Small intestine (tissue), 7 donors: ENCODE measurements at regions not wholly inside any gene's neighbourhood (a gene's known extent, or its start where the extent isn't known, plus 50 kb on each side); places are given as distances from the start of the nearest gene placed in this dataset.

ENCODE experiments used
- DNase-seq, 2 donors: peaks; one replicate each; pipeline versions ENCODE4 v3.0.0 to v3.0.0-alpha.2; 2013
- FAIRE-seq: peaks from 2 replicates; lab custom pipeline; 2012; peaks lifted over from hg19 to GRCh38; lab: Jason Lieb, UNC
- H3K27ac ChIP-seq, 3 donors: one replicate each; pipeline ENCODE4 v1.5.1; 2013; ENCODE audit warnings: low read length in 2 of 3, mild to moderate bottlenecking in 2 of 3, control low read depth in 1 of 3, inconsistent platforms in 1 of 3, low read depth in 1 of 3, moderate library complexity in 1 of 3
- H3K27me3 ChIP-seq, 3 donors: one replicate each; pipeline ENCODE4 v1.6.1; 2013; ENCODE audit warnings: low read length in 3 of 3, inconsistent platforms in 1 of 3; ENCODE audit not compliant: control insufficient read depth in 3 of 3, insufficient read depth in 3 of 3
- H3K36me3 ChIP-seq, 3 donors: one replicate each; pipeline ENCODE4 v1.6.1; 2013; ENCODE audit warnings: low read length in 3 of 3, inconsistent platforms in 1 of 3, low read depth in 1 of 3, mild to moderate bottlenecking in 1 of 3, moderate library complexity in 1 of 3; ENCODE audit not compliant: control insufficient read depth in 3 of 3, insufficient read depth in 2 of 3
- H3K4me1 ChIP-seq, 3 donors: one replicate each; pipeline ENCODE4 v1.6.1; 2013; ENCODE audit warnings: low read length in 2 of 3, inconsistent platforms in 1 of 3, low read depth in 1 of 3, mild to moderate bottlenecking in 1 of 3, moderate library complexity in 1 of 3; ENCODE audit not compliant: control insufficient read depth in 3 of 3, insufficient read depth in 2 of 3
- H3K4me3 ChIP-seq, 3 donors: one replicate each; pipeline ENCODE4 v1.5.1; 2013; ENCODE audit warnings: low read length in 3 of 3, control low read depth in 1 of 3, inconsistent platforms in 1 of 3, low read depth in 1 of 3, mild to moderate bottlenecking in 1 of 3, moderate library complexity in 1 of 3
- H3K9me3 ChIP-seq, 2 donors: one replicate each; pipeline ENCODE4 v1.6.1; 2013; ENCODE audit warnings: low read depth in 1 of 2, low read length in 1 of 2; ENCODE audit not compliant: control insufficient read depth in 2 of 2, insufficient read depth in 1 of 2
- WGBS, 3 donors: extraction: QIAGEN DNeasy Blood & Tissue Kit; methylation state at CpG; one replicate each; pipeline ENCODE4 v1.1.7; 2013; 5-methylcytosine and 5-hydroxymethylcytosine counted together
- donor health status: healthy with polysubstance abuse.
- donor health status: control.
- donor health status: control.
- donor health status: Bipolar disorder and iron deficiency.
- donor health status: healthy.

GRCh38 chr9:85156652-85157051, 487.1 kb downstream of the NTRK2 start:
- no peaks in the 10 kb centered on the region for H3K4me1 ChIP-seq
- FAIRE-seq (no peak), DNase-seq (no peak)
- no peak overlapping the region for H3K4me3 ChIP-seq
- no peaks in the 10 kb centered on the region for H3K36me3 ChIP-seq
- H3K27ac ChIP-seq, result no peak overlapping the region
- 69 to 85% (median 79%) methylated on average over 2 of the region's 2 CpGs for WGBS, 3 donors
- H3K27me3 ChIP-seq, result peaks cover 0 to 3% (median 0%) of the 10 kb centered on the region in 3 donors
- no peaks in the 10 kb centered on the region for H3K9me3 ChIP-seq

- no peak for DNase-seq
- WGBS, 3 donors, result 57 to 66% (median 62%) methylated on average over 2 of the region's 2 CpGs
- FAIRE-seq, result no peak
Observed at GRCh38 chr9:85155352-85155751, 485.8 kb downstream of the NTRK2 start.

GRCh38 chr9:85151741-85152140, 482.2 kb downstream of the NTRK2 start:
- 68 to 83% (median 82%) methylated on average over 5 of the region's 5 CpGs for WGBS, 3 donors
- H3K9me3 ChIP-seq, result no peaks in the 10 kb centered on the region
- no peak for FAIRE-seq

More at GRCh38 chr9:85155352-85155751, 485.8 kb downstream of the NTRK2 start:
- peaks cover 0 to 5% (median 0%) of the 10 kb centered on the region in 3 donors for H3K4me1 ChIP-seq
- H3K27ac ChIP-seq, result no peak overlapping the region
- H3K4me3 ChIP-seq, result no peak overlapping the region
- H3K9me3 ChIP-seq, result no peaks in the 10 kb centered on the region
- H3K36me3 ChIP-seq, result no peaks in the 10 kb centered on the region
- H3K27me3 ChIP-seq, result peaks cover 0 to 3% (median 0%) of the 10 kb centered on the region in 3 donors

GRCh38 chr9:85151162-85151561, 481.6 kb downstream of the NTRK2 start:
- no peak for FAIRE-seq
- H3K9me3 ChIP-seq, result no peaks in the 10 kb centered on the region
- DNase-seq, result no peak
- peaks cover 0 to 5% (median 0%) of the 10 kb centered on the region in 3 donors for H3K4me1 ChIP-seq
- H3K27ac ChIP-seq, result no peak overlapping the region
- H3K27me3 ChIP-seq, result peaks cover 0 to under 1% (median 0%) of the 10 kb centered on the region in 3 donors
- no peak overlapping the region for H3K4me3 ChIP-seq
- H3K36me3 ChIP-seq, result no peaks in the 10 kb centered on the region
- 25 to 45% (median 45%) methylated on average over 3 of the region's 3 CpGs for WGBS, 3 donors

More at GRCh38 chr9:85151741-85152140, 482.2 kb downstream of the NTRK2 start:
- H3K4me1 ChIP-seq, result peaks cover 0 to 5% (median 0%) of the 10 kb centered on the region in 3 donors
- no peak overlapping the region for H3K27ac ChIP-seq
- no peak for DNase-seq
- H3K27me3 ChIP-seq, result peaks cover 0 to 3% (median 0%) of the 10 kb centered on the region in 3 donors
- H3K36me3 ChIP-seq, result no peaks in the 10 kb centered on the region
- H3K4me3 ChIP-seq, result no peak overlapping the region

- DNase-seq (no peak), FAIRE-seq (no peak)
- Histone ChIP-seq H3K36me3 (no peaks in the 10 kb centered on the region), H3K4me3 (no peak overlapping the region), H3K9me3 (no peaks in the 10 kb centered on the region), H3K27me3 (no peaks in the 10 kb centered on the region), H3K4me1 (peaks cover 0 to 5% (median 0%) of the 10 kb centered on the region in 3 donors), H3K27ac (no peak overlapping the region)
- WGBS, 3 donors, result 21 to 43% (median 35%) methylated on average over 4 of the region's 4 CpGs
Observed at GRCh38 chr9:85147046-85147640, 477.6 kb downstream of the NTRK2 start.

GRCh38 chr9:85142968-85143367, 473.4 kb downstream of the NTRK2 start:
- H3K4me1 ChIP-seq, result no peaks in the 10 kb centered on the region
- H3K4me3 ChIP-seq, result no peak overlapping the region
- DNase-seq (peak in 1 of 2 donors; percentile 32), FAIRE-seq (no peak)
- no peaks in the 10 kb centered on the region for H3K9me3 ChIP-seq
- H3K27me3 ChIP-seq, result no peaks in the 10 kb centered on the region
- H3K27ac ChIP-seq, result no peak overlapping the region
- no peaks in the 10 kb centered on the region for H3K36me3 ChIP-seq
- WGBS, 3 donors, result 80 to 83% (median 81%) methylated on average over 1 of the region's 1 CpG

- DNase-seq, result no peak
- WGBS, 3 donors, result 42 to 50% (median 42%) methylated on average over 4 of the region's 4 CpGs
- H3K4me1 ChIP-seq, result no peaks in the 10 kb centered on the region
- no peaks in the 10 kb centered on the region for H3K36me3 ChIP-seq
- H3K27me3 ChIP-seq, result peaks cover 0 to 2% (median 0%) of the 10 kb centered on the region in 3 donors
- FAIRE-seq, result no peak
- H3K4me3 ChIP-seq, result no peak overlapping the region
- no peak overlapping the region for H3K27ac ChIP-seq
- H3K9me3 ChIP-seq, result no peaks in the 10 kb centered on the region
Observed at GRCh38 chr9:85142496-85142911, 473.0 kb downstream of the NTRK2 start.

- H3K4me3 ChIP-seq, result no peak overlapping the region
- H3K27ac ChIP-seq, result no peak overlapping the region
- no peaks in the 10 kb centered on the region for H3K36me3 ChIP-seq
- FAIRE-seq (no peak), DNase-seq (no peak)
- no peaks in the 10 kb centered on the region for H3K4me1 ChIP-seq
- peaks cover 0 to 3% of the 10 kb centered on the region in 2 donors for H3K9me3 ChIP-seq
- H3K27me3 ChIP-seq, result peaks cover 0 to 2% (median 0%) of the 10 kb centered on the region in 3 donors
- WGBS, 3 donors, result 78 to 89% (median 85%) methylated on average over 5 of the region's 5 CpGs
Observed at GRCh38 chr9:85137696-85138095, 468.2 kb downstream of the NTRK2 start.
